ENCODE measurements at regions not wholly inside any gene's neighbourhood (a gene's known extent, or its start where the extent isn't known, plus 50 kb on each side); places are given as distances from the start of the nearest gene placed in this dataset. TPM values are rescaled to one million over a fixed set of nuclear protein-coding genes. Genes with fewer than 3 reads are reported as not detected.
"Not testable (repeated sequence)": the region's sequence is repeated elsewhere in the genome, so short reads cannot be mapped to it uniquely, and the experiment has no call there.

GRCh38 chr20:53647286-53647821, 53.7 kb upstream of the ZNF217 start:
- H3K36me3 ChIP-seq (ENCODE audit: insufficient read depth, low read length) = no peaks in the 10 kb centered on the region
- H3K79me2 ChIP-seq (ENCODE audit: insufficient read depth, low read length) = no peaks in the 10 kb centered on the region
- H3K27ac ChIP-seq (ENCODE audit: low read depth, low read length) = no peak overlapping the region
- no peak for TF ChIP-seq CTCF (IDR thresholded peaks at IDR 0.05; ENCODE audit: extremely low read depth, low read depth, low read length)
- no peaks in the 10 kb centered on the region for H3K9me3 ChIP-seq (ENCODE audit: low read depth, low read length)
- H3K27me3 ChIP-seq (ENCODE audit: insufficient read depth, low read length) = no peaks in the 10 kb centered on the region
- no peak for DNase-seq (ENCODE audit: insufficient read length, low spot score, missing footprints)
- H3K4me3 ChIP-seq (ENCODE audit: insufficient read depth, low read length) = no peak overlapping the region
- H4K20me1 ChIP-seq (ENCODE audit: insufficient read depth, low read length) = no peaks in the 10 kb centered on the region
- H2AFZ ChIP-seq (ENCODE audit: low read length) = no peak overlapping the region
- H3K4me2 ChIP-seq (ENCODE audit: insufficient read depth, low read length) = no peak overlapping the region
- H3K4me1 ChIP-seq (ENCODE audit: insufficient read depth, low read length) = peaks cover 15% of the 10 kb centered on the region

- TF ChIP-seq CTCF (IDR thresholded peaks at IDR 0.05; ENCODE audit: extremely low read depth, low read depth, low read length) = no peak
- DNase-seq (ENCODE audit: insufficient read length, low spot score, missing footprints) = no peak
- no peaks in the 10 kb centered on the region for H3K9me3 ChIP-seq (ENCODE audit: low read depth, low read length)
- H4K20me1 ChIP-seq (ENCODE audit: insufficient read depth, low read length) = no peaks in the 10 kb centered on the region
- no peak overlapping the region for H2AFZ ChIP-seq (ENCODE audit: low read length)
- H3K4me3 ChIP-seq (ENCODE audit: insufficient read depth, low read length) = no peak overlapping the region
- H3K79me2 ChIP-seq (ENCODE audit: insufficient read depth, low read length) = no peaks in the 10 kb centered on the region
- H3K27me3 ChIP-seq (ENCODE audit: insufficient read depth, low read length) = no peaks in the 10 kb centered on the region
- H3K36me3 ChIP-seq (ENCODE audit: insufficient read depth, low read length) = no peaks in the 10 kb centered on the region
- peaks cover 18% of the 10 kb centered on the region for H3K4me1 ChIP-seq (ENCODE audit: insufficient read depth, low read length)
- no peak overlapping the region for H3K4me2 ChIP-seq (ENCODE audit: insufficient read depth, low read length)
- H3K27ac ChIP-seq (ENCODE audit: low read depth, low read length) = no peak overlapping the region
These were observed 52.9 kb upstream of the ZNF217 start for GRCh38 chr20:53646550-53646949.

- no peak overlapping the region for H3K4me2 ChIP-seq (ENCODE audit: insufficient read depth, low read length)
- H3K27ac ChIP-seq (ENCODE audit: low read depth, low read length) = no peak overlapping the region
- no peak overlapping the region for H3K4me3 ChIP-seq (ENCODE audit: insufficient read depth, low read length)
- H3K79me2 ChIP-seq (ENCODE audit: insufficient read depth, low read length) = no peaks in the 10 kb centered on the region
- no peaks in the 10 kb centered on the region for H3K27me3 ChIP-seq (ENCODE audit: insufficient read depth, low read length)
- no peaks in the 10 kb centered on the region for H4K20me1 ChIP-seq (ENCODE audit: insufficient read depth, low read length)
- H2AFZ ChIP-seq (ENCODE audit: low read length) = no peak overlapping the region
- TF ChIP-seq CTCF (IDR thresholded peaks at IDR 0.05; ENCODE audit: extremely low read depth, low read depth, low read length) = no peak
- no peaks in the 10 kb centered on the region for H3K9me3 ChIP-seq (ENCODE audit: low read depth, low read length)
- DNase-seq (ENCODE audit: insufficient read length, low spot score, missing footprints) = no peak
- H3K4me1 ChIP-seq (ENCODE audit: insufficient read depth, low read length) = peaks cover 18% of the 10 kb centered on the region
- no peaks in the 10 kb centered on the region for H3K36me3 ChIP-seq (ENCODE audit: insufficient read depth, low read length)
These were observed 51.9 kb upstream of the ZNF217 start for GRCh38 chr20:53645582-53645897.

- not testable (repeated sequence) for H2AFZ ChIP-seq (ENCODE audit: low read length); H3K4me3 ChIP-seq (ENCODE audit: insufficient read depth, low read length); H3K9me3 ChIP-seq (ENCODE audit: low read depth, low read length); DNase-seq (ENCODE audit: insufficient read length, low spot score, missing footprints); H4K20me1 ChIP-seq (ENCODE audit: insufficient read depth, low read length); H3K79me2 ChIP-seq (ENCODE audit: insufficient read depth, low read length); H3K36me3 ChIP-seq (ENCODE audit: insufficient read depth, low read length); H3K4me2 ChIP-seq (ENCODE audit: insufficient read depth, low read length); H3K27me3 ChIP-seq (ENCODE audit: insufficient read depth, low read length); H3K27ac ChIP-seq (ENCODE audit: low read depth, low read length)
- peaks cover 18% of the 10 kb centered on the region for H3K4me1 ChIP-seq (ENCODE audit: insufficient read depth, low read length)
These were observed 50.5 kb upstream of the ZNF217 start for GRCh38 chr20:53644108-53644507.

Small RNA genes in the stretch of these regions (small RNA-seq; reads per million reads assigned to genes)
- gene RNU7-14P = not detected
